ENCODE measurements at regions not wholly inside any gene's neighbourhood (a gene's known extent, or its start where the extent isn't known, plus 50 kb on each side); places are given as distances from the start of the nearest gene placed in this dataset.

- TF ChIP-seq CTCF (IDR thresholded peaks at IDR 0.05) (no peak), EP300 (IDR thresholded peaks at IDR 0.05) (no peak)
Observed at GRCh38 chr14:95449131-95449530, 67.3 kb downstream of the SYNE3 start.

Measured in tibial nerve (tissue), 4 donors.